ENCODE measurements at regions not wholly inside any gene's neighbourhood (a gene's known extent, or its start where the extent isn't known, plus 50 kb on each side); places are given as distances from the start of the nearest gene placed in this dataset.

- DNase-seq: no peak
Measured at GRCh38 chr1:207971331-207972219, 60.6 kb upstream of the CD34 start.

- DNase-seq: no peak
Measured at GRCh38 chr1:207970329-207971233, 59.7 kb upstream of the CD34 start.

GRCh38 chr1:207969528-207969927 lies 58.6 kb upstream of the CD34 start:
- DNase-seq: no peak

GRCh38 chr1:207968521-207969009 lies 57.6 kb upstream of the CD34 start:
- DNase-seq: no peak

- DNase-seq: no peak
Measured at GRCh38 chr1:207967703-207968102, 56.8 kb upstream of the CD34 start.

- no peak for DNase-seq
Measured at GRCh38 chr1:207966521-207966920, 55.6 kb upstream of the CD34 start.

GRCh38 chr1:207965392-207966387 lies 54.8 kb upstream of the CD34 start:
- DNase-seq: no peak

- DNase-seq: no peak
Measured at GRCh38 chr1:207964195-207964966, 53.5 kb upstream of the CD34 start.

- DNase-seq: peak; percentile 37
Measured at GRCh38 chr1:207963427-207964194, 52.7 kb upstream of the CD34 start.

GRCh38 chr1:207962716-207963426 lies 51.9 kb upstream of the CD34 start:
- no peak for DNase-seq
